ENCODE measurements at regions not wholly inside any gene's neighbourhood (a gene's known extent, or its start where the extent isn't known, plus 50 kb on each side); places are given as distances from the start of the nearest gene placed in this dataset.

GRCh38 chr2:16298866-16299265, 358.5 kb downstream of the MYCN start:
- TF ChIP-seq CTCF (IDR thresholded peaks at IDR 0.05): no peak
- TF ChIP-seq POLR2A (IDR thresholded peaks at IDR 0.05): no peak
- intact Hi-C loops (cut with DNase I): no loop called here
- H3K27me3 ChIP-seq: no peaks in the 10 kb centered on the region
- DNase-seq: no peak
- no peaks in the 10 kb centered on the region for H3K9me3 ChIP-seq
- no peak overlapping the region for H3K27ac ChIP-seq
- no peak overlapping the region for H3K4me3 ChIP-seq (replicated peaks in 1 of 3)
- H3K36me3 ChIP-seq: no peaks in the 10 kb centered on the region
- 92% methylated on average over 3 of the region's 3 CpGs for WGBS, 2 donors
- H3K4me1 ChIP-seq: no peaks in the 10 kb centered on the region

- H3K27me3 ChIP-seq: no peaks in the 10 kb centered on the region
- no peaks in the 10 kb centered on the region for H3K9me3 ChIP-seq
- no peak for DNase-seq
- intact Hi-C loops (cut with DNase I): no loop called here
- H3K4me3 ChIP-seq (replicated peaks in 1 of 3): no peak overlapping the region
- H3K36me3 ChIP-seq: no peaks in the 10 kb centered on the region
- TF ChIP-seq POLR2A (IDR thresholded peaks at IDR 0.05): no peak
- TF ChIP-seq CTCF (IDR thresholded peaks at IDR 0.05): no peak
- no peaks in the 10 kb centered on the region for H3K4me1 ChIP-seq
- no peak overlapping the region for H3K27ac ChIP-seq
- 69 to 76% methylated on average over 8 of the region's 8 CpGs for WGBS, 2 donors
Observed at GRCh38 chr2:16296331-16297250, 356.2 kb downstream of the MYCN start.

- Histone ChIP-seq H3K27me3 (no peaks in the 10 kb centered on the region), H3K4me3 (replicated peaks in 1 of 3) (no peak overlapping the region), H3K9me3 (no peaks in the 10 kb centered on the region), H3K27ac (no peak overlapping the region), H3K4me1 (no peaks in the 10 kb centered on the region), H3K36me3 (no peaks in the 10 kb centered on the region)
- WGBS, 2 donors: 87 to 91% methylated on average over 6 of the region's 6 CpGs
- intact Hi-C loops (cut with DNase I): no loop called here
- TF ChIP-seq CTCF (IDR thresholded peaks at IDR 0.05) (no peak), POLR2A (IDR thresholded peaks at IDR 0.05) (no peak)
- DNase-seq: no peak
Observed at GRCh38 chr2:16296038-16296290, 355.6 kb downstream of the MYCN start.

GRCh38 chr2:16294791-16295190, 354.4 kb downstream of the MYCN start:
- TF ChIP-seq CTCF (IDR thresholded peaks at IDR 0.05) (no peak), POLR2A (IDR thresholded peaks at IDR 0.05) (no peak)

GRCh38 chr2:16293871-16294270, 353.5 kb downstream of the MYCN start:
- no peak overlapping the region for H3K4me3 ChIP-seq (replicated peaks in 1 of 3)
- no peak for DNase-seq
- H3K27ac ChIP-seq: no peak overlapping the region
- no peaks in the 10 kb centered on the region for H3K27me3 ChIP-seq
- no peaks in the 10 kb centered on the region for H3K36me3 ChIP-seq
- no peaks in the 10 kb centered on the region for H3K4me1 ChIP-seq
- intact Hi-C loops (cut with DNase I): no loop called here
- H3K9me3 ChIP-seq: no peaks in the 10 kb centered on the region
- no peak for TF ChIP-seq POLR2A (IDR thresholded peaks at IDR 0.05)
- TF ChIP-seq CTCF (IDR thresholded peaks at IDR 0.05): no peak
- WGBS, 2 donors: 93 to 96% methylated on average over 1 of the region's 1 CpG

More at GRCh38 chr2:16294791-16295190, 354.4 kb downstream of the MYCN start:
- Histone ChIP-seq H3K9me3 (no peaks in the 10 kb centered on the region), H3K27me3 (no peaks in the 10 kb centered on the region), H3K4me3 (replicated peaks in 1 of 3) (no peak overlapping the region), H3K27ac (no peak overlapping the region), H3K4me1 (no peaks in the 10 kb centered on the region), H3K36me3 (no peaks in the 10 kb centered on the region)
- intact Hi-C loops (cut with DNase I): no loop called here
- 89 to 91% methylated on average over 7 of the region's 7 CpGs for WGBS, 2 donors
- no peak for DNase-seq

Measured in thyroid gland (tissue), 4 donors.